GM12878 (cell line): ENCODE measurements at regions not wholly inside any gene's neighbourhood (a gene's known extent, or its start where the extent isn't known, plus 50 kb on each side); places are given as distances from the start of the nearest gene placed in this dataset.

ENCODE experiments used
- ATAC-seq: fragments of 200-7000 bp; cut with Tn5 transposase; 3 replicates; pipeline ENCODE4 v1.9.1; 2020; ENCODE audit warnings: mild to moderate bottlenecking, moderate library complexity
- BruUV-seq: library from RNA; stranded (reverse); fragments of 400-500 nt; replicated peaks from 2 replicates; lab custom pipeline; 2021; lab: Mats Ljungman, UMichigan
- CTCF ChIA-PET: fragments of 300-600 bp; sonication (Branson Sonifier 250); formaldehyde crosslinking; extraction: SDS; loops from one replicate; lab custom pipeline; 2021; ENCODE audit warnings: inconsistent platforms; lab: Yijun Ruan, JAX
- POLR2A ChIA-PET: fragments of 350-600 bp; formaldehyde crosslinking; extraction: SDS; loops from one replicate; lab custom pipeline; 2021; ENCODE audit warnings: inconsistent platforms; lab: Charles Lee
- RAD21 ChIA-PET: fragments of 300-600 bp; sonication (Branson Sonifier 250); formaldehyde crosslinking; loops from one replicate; lab custom pipeline; 2023; ENCODE audit warnings: antibody characterized with exemption; ENCODE audit not compliant: unreplicated experiment; lab: Charles Lee
- SMC1A ChIA-PET: fragments of 300-600 bp; sonication (Branson Sonifier 250); formaldehyde crosslinking; loops from one replicate; lab custom pipeline; 2023; ENCODE audit not compliant: unreplicated experiment, uncharacterized antibody; lab: Charles Lee
- DNase-seq: peaks from one replicate; pipeline ENCODE4 v3.0.0-alpha.2; 2011; ENCODE audit warnings: low read depth, low spot score
- FAIRE-seq: peaks from 3 replicates; lab custom pipeline; 2011; peaks lifted over from hg19 to GRCh38; lab: Jason Lieb, UNC
- H2AFZ ChIP-seq: 2 replicates; pipeline ENCODE4 v1.6.0; 2011; ENCODE audit warnings: low read depth, low read length, control low read depth; ENCODE audit not compliant: control insufficient read depth
- H3K27ac ChIP-seq: 2 replicates; pipeline ENCODE4 v1.5.1; 2011; ENCODE audit warnings: control low read depth; ENCODE audit not compliant: control insufficient read depth, insufficient read depth
- H3K27me3 ChIP-seq, 2 experiments: replicated peaks in 1 of 2; 2 replicates each; pipeline versions ENCODE4 v1.6.0 to v1.6.1; 2011; ENCODE audit warnings: low read length in 1 of 2; ENCODE audit not compliant: control insufficient read depth in 2 of 2, insufficient read depth in 2 of 2
- H3K36me3 ChIP-seq, 2 experiments: 2 replicates each; pipeline ENCODE4 v1.5.1; 2011; ENCODE audit warnings: low read length in 1 of 2; ENCODE audit not compliant: control insufficient read depth in 2 of 2, insufficient read depth in 2 of 2
- H3K4me1 ChIP-seq: 2 replicates; pipeline ENCODE4 v1.6.1; 2011; ENCODE audit warnings: mild to moderate bottlenecking, low read length, moderate library complexity, mixed read lengths; ENCODE audit not compliant: control insufficient read depth, insufficient read depth
- H3K4me2 ChIP-seq: 2 replicates; pipeline ENCODE4 v1.6.0; 2011; ENCODE audit warnings: control low read depth; ENCODE audit not compliant: control insufficient read depth, insufficient read depth
- H3K4me3 ChIP-seq: fragments of 200-600 bp; sonication (generic); 2 replicates; pipeline ENCODE4 v1.5.1; 2016
- H3K79me2 ChIP-seq: 2 replicates; pipeline ENCODE4 v1.6.0; 2011; ENCODE audit warnings: low read length; ENCODE audit not compliant: control insufficient read depth, insufficient read depth
- H3K9ac ChIP-seq: 2 replicates; pipeline ENCODE4 v1.8.0; 2011; ENCODE audit warnings: low read length, control low read depth, mixed read lengths; ENCODE audit not compliant: control insufficient read depth, insufficient read depth
- H3K9me3 ChIP-seq: replicated peaks from 3 replicates; pipeline ENCODE4 v1.5.1; 2011; ENCODE audit warnings: mild to moderate bottlenecking, low read length; ENCODE audit not compliant: control insufficient read depth, insufficient read depth
- H4K20me1 ChIP-seq: 2 replicates; pipeline ENCODE4 v1.6.0; 2011; ENCODE audit not compliant: control insufficient read depth, insufficient read depth
- BACH1 ChIP-seq: fragments of 450-650 bp; IDR thresholded peaks from 2 replicates; pipeline ENCODE4 v1.6.1; 2017; ENCODE audit warnings: mild to moderate bottlenecking, borderline replicate concordance
- BHLHE40 ChIP-seq, 2 experiments: fragments of 450-650 bp in 1 of 2; IDR thresholded peaks; 2 replicates each; pipeline ENCODE4 v1.6.1; 2011 to 2017; ENCODE audit warnings: low read depth in 2 of 2, borderline replicate concordance in 1 of 2, improper control_type of control experiment in 1 of 2, low read length in 1 of 2, mild to moderate bottlenecking in 1 of 2
- BMI1 ChIP-seq: fragments of 450-650 bp; IDR thresholded peaks from 2 replicates; pipeline ENCODE4 v1.6.1; 2016; ENCODE audit warnings: mild to moderate bottlenecking, moderate library complexity, borderline replicate concordance
- CBFB ChIP-seq: IDR thresholded peaks from 2 replicates; pipeline ENCODE4 v1.6.1; 2016; ENCODE audit warnings: antibody characterized with exemption, low read depth
- CEBPZ ChIP-seq: fragments of 150-350 bp; IDR thresholded peaks from 2 replicates; pipeline ENCODE4 v1.6.1; 2016; ENCODE audit warnings: low read depth, low read length
- CREB1 ChIP-seq: IDR thresholded peaks from 2 replicates; pipeline ENCODE4 v1.6.1; 2012; ENCODE audit warnings: low read depth, mild to moderate bottlenecking, inconsistent platforms
- EP300 ChIP-seq, 2 experiments: fragments of 150-350 bp in 1 of 2; IDR thresholded peaks; 2 replicates each; pipeline ENCODE4 v1.6.1; 2011 to 2012; ENCODE audit warnings: low read depth in 2 of 2, low read length in 2 of 2, borderline replicate concordance in 1 of 2, improper control_type of control experiment in 1 of 2, inconsistent platforms in 1 of 2; ENCODE audit not compliant: control insufficient read depth in 1 of 2
- HDAC6 ChIP-seq: fragments of 200-600 bp; sonication (generic); IDR thresholded peaks from one replicate; pipeline ENCODE4 v1.8.0; 2017; ENCODE audit warnings: antibody characterized with exemption; ENCODE audit not compliant: unreplicated experiment
- IKZF2 ChIP-seq, 2 experiments: fragments of 450-650 bp; IDR thresholded peaks; 2 replicates each; pipeline ENCODE4 v1.6.1; 2017; ENCODE audit warnings: mild to moderate bottlenecking in 2 of 2, moderate library complexity in 2 of 2
- IRF4 ChIP-seq: IDR thresholded peaks from 2 replicates; pipeline ENCODE4 v1.6.1; 2011; ENCODE audit warnings: low read depth, low read length
- JUND ChIP-seq: IDR thresholded peaks from 2 replicates; pipeline ENCODE4 v1.6.1; 2012; ENCODE audit warnings: low read depth, mild to moderate bottlenecking, low read length, improper control_type of control experiment, moderate library complexity
- KLF5 ChIP-seq: fragments of 450-650 bp; IDR thresholded peaks from 2 replicates; pipeline ENCODE4 v1.6.1; 2014; ENCODE audit warnings: mild to moderate bottlenecking; ENCODE audit not compliant: partially characterized antibody
- POLR2AphosphoS2 ChIP-seq: IDR thresholded peaks from 2 replicates; pipeline ENCODE4 v1.6.1; 2011; ENCODE audit warnings: low read depth, mild to moderate bottlenecking, low read length, improper control_type of control experiment, moderate library complexity
- POLR2AphosphoS5 ChIP-seq: IDR thresholded peaks from 2 replicates; pipeline ENCODE4 v1.6.1; 2011; ENCODE audit warnings: mild to moderate bottlenecking, low read length, inconsistent platforms
- RELA ChIP-seq: fragments of 450-650 bp; IDR thresholded peaks from 2 replicates; pipeline ENCODE4 v1.8.0; 2014; ENCODE audit warnings: borderline replicate concordance; ENCODE audit not compliant: partially characterized antibody
- SMC3 ChIP-seq: IDR thresholded peaks from 2 replicates; pipeline ENCODE4 v1.6.1; 2011; ENCODE audit warnings: low read length, improper control_type of control experiment, borderline replicate concordance
- STAT1 ChIP-seq: fragments of 450-650 bp; conservative IDR thresholded peaks from 2 replicates; pipeline ENCODE4 v1.6.1; 2014; ENCODE audit warnings: antibody characterized with exemption, mild to moderate bottlenecking
- TBL1XR1 ChIP-seq: IDR thresholded peaks from 2 replicates; pipeline ENCODE4 v1.6.1; 2012; ENCODE audit warnings: low read depth, low read length, improper control_type of control experiment
- ZNF274 ChIP-seq: IDR thresholded peaks from one replicate; pipeline ENCODE4 v1.8.0; 2011; ENCODE audit not compliant: insufficient read length, insufficient read depth
- whole genome bisulfite sequencing: methylation state at CpG from one replicate; pipeline ENCODE4 v1.1.6; 2016; ENCODE audit warnings: low lambda C conversion rate; ENCODE audit not compliant: insufficient replicate concordance, insufficient coverage; ENCODE audit errors: missing lambda C conversion rate; 5-methylcytosine and 5-hydroxymethylcytosine counted together
- in situ Hi-C: fragments of 300-500 bp; cut with MboI; formaldehyde crosslinking; loops from 9 replicates; pipeline ENCODE4 v1.14.3; 2018; ENCODE audit warnings: mixed read lengths
- intact Hi-C: fragments of 100-400 bp; cut with micrococcal nuclease; formaldehyde crosslinking; loops from one replicate; pipeline ENCODE4 v1.14.2; 2022; ENCODE audit not compliant: unreplicated experiment
- TF ChIP-seq, protein P1 (sequence below): IDR thresholded peaks from 2 replicates; pipeline ENCODE4 v1.6.1; 2011; ENCODE audit warnings: low read depth, mild to moderate bottlenecking, low read length, moderate library complexity, borderline replicate concordance; ENCODE audit errors: extremely low read depth

GRCh38 chr6:156627524-156627923 lies 149.7 kb upstream of the ARID1B start:
- Histone ChIP-seq H3K36me3 (no peaks in the 10 kb centered on the region), H3K4me2 (no peak overlapping the region), H4K20me1 (no peaks in the 10 kb centered on the region), H3K79me2 (no peaks in the 10 kb centered on the region), H3K27ac (no peak overlapping the region), H3K9me3 (no peaks in the 10 kb centered on the region), H3K27me3 (no peaks in the 10 kb centered on the region)
- ATAC-seq (no peak), FAIRE-seq (no peak)
- intact Hi-C loops = no loop called here
- WGBS = 23% methylated on average over 1 of the region's 1 CpG
- no TSS peak for BruUV-seq
- CTCF ChIA-PET = interaction anchor here (1.0 to 1.1 kb wide), 2 partner anchors 9 to 16 kb away, joined by 3 to 4 read pairs; no protein-coding TSS in a partner anchor
- TF ChIP-seq POLR2AphosphoS5 = no peak
- TF ChIP-seq, protein P1, sequence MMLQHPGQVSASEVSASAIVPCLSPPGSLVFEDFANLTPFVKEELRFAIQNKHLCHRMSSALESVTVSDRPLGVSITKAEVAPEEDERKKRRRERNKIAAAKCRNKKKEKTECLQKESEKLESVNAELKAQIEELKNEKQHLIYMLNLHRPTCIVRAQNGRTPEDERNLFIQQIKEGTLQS = no peak
- no peak for TF ChIP-seq KLF5
- TF ChIP-seq TBL1XR1 = no peak
- TF ChIP-seq SMC3 = no peak
- no peak for TF ChIP-seq IKZF2 (IDR thresholded peaks at IDR 0.05)
- TF ChIP-seq STAT1 = no peak
- TF ChIP-seq CEBPZ = no peak
- no peak for TF ChIP-seq EP300 (IDR thresholded peaks at IDR 0.05; ENCODE audit: borderline replicate concordance in 1 of 2, control insufficient read depth in 1 of 2, low read depth in 2 of 2, low read length in 2 of 2)
- no peak for TF ChIP-seq JUND
- no peak for TF ChIP-seq RELA
- no peak for TF ChIP-seq CBFB
- TF ChIP-seq BACH1 = no peak
- TF ChIP-seq BHLHE40 (IDR thresholded peaks at IDR 0.05; ENCODE audit: borderline replicate concordance in 1 of 2, low read depth in 2 of 2, low read length in 1 of 2) = no peak
- TF ChIP-seq HDAC6 = no peak
- no peak for TF ChIP-seq IRF4
- no peak for TF ChIP-seq CREB1
- no peak for TF ChIP-seq ZNF274
- no peak for TF ChIP-seq POLR2AphosphoS2
- TF ChIP-seq BMI1 = no peak
- TF ChIP-seq, all 136 proteins: peak for 0
- POLR2A ChIA-PET = no interaction called here
- DNase-seq = no peak
- SMC1A ChIA-PET = interaction anchor here (0.6 to 1.2 kb wide), 2 partner anchors 57 to 93 kb away, joined by 3 to 4 read pairs; no protein-coding TSS in a partner anchor
- H3K9ac ChIP-seq = no peak overlapping the region
- H3K4me3 ChIP-seq = no peak overlapping the region
- RAD21 ChIA-PET = no interaction called here
- H2AFZ ChIP-seq = no peak overlapping the region
- in situ Hi-C loops = no loop called here
- H3K4me1 ChIP-seq = no peaks in the 10 kb centered on the region
